H1 (cell line): ENCODE measurements at regions not wholly inside any gene's neighbourhood (a gene's known extent, or its start where the extent isn't known, plus 50 kb on each side); places are given as distances from the start of the nearest gene placed in this dataset.

Source experiments
- CTCF ChIA-PET: fragments of 300-600 bp; sonication (Branson Sonifier 250); formaldehyde crosslinking; loops from one replicate; lab custom pipeline; 2021; ENCODE audit not compliant: partially characterized antibody; lab: Charles Lee
- POLR2A ChIA-PET: fragments of 300-600 bp; sonication (Branson Sonifier 250); formaldehyde crosslinking; loops from one replicate; lab custom pipeline; 2021; ENCODE audit warnings: inconsistent platforms; ENCODE audit not compliant: partially characterized antibody; lab: Charles Lee
- DNase-seq, 2 experiments: peaks; one replicate each; pipeline versions ENCODE4 v3.0.0 to v3.0.0-alpha.2; 2010 to 2022; ENCODE audit warnings: low spot score in 2 of 2, low read depth in 1 of 2, mixed read lengths in 1 of 2
- FAIRE-seq: peaks from 2 replicates; lab custom pipeline; 2011; peaks lifted over from hg19 to GRCh38; lab: Jason Lieb, UNC
- H2AFZ ChIP-seq: 2 replicates; pipeline ENCODE4 v1.8.1; 2012; ENCODE audit warnings: low read length, inconsistent platforms
- H2AK5ac ChIP-seq: 2 replicates; pipeline ENCODE4 v1.6.1; 2013; ENCODE audit warnings: low read depth, low read length
- H2BK120ac ChIP-seq: replicated peaks from 2 replicates; pipeline ENCODE3; 2013; ENCODE audit warnings: low read depth, low read length, inconsistent platforms
- H2BK12ac ChIP-seq: 2 replicates; pipeline ENCODE4 v1.6.1; 2013; ENCODE audit warnings: low read depth, low read length
- H2BK15ac ChIP-seq: 2 replicates; pipeline ENCODE4 v1.6.1; 2013; ENCODE audit warnings: low read length
- H2BK20ac ChIP-seq: 2 replicates; pipeline ENCODE4 v1.6.1; 2013; ENCODE audit warnings: low read length
- H2BK5ac ChIP-seq: 2 replicates; pipeline ENCODE4 v1.6.1; 2013; ENCODE audit warnings: low read depth, low read length
- H3K14ac ChIP-seq: 2 replicates; pipeline ENCODE4 v1.6.1; 2013; ENCODE audit warnings: inconsistent platforms; ENCODE audit not compliant: insufficient read length
- H3K18ac ChIP-seq: 2 replicates; pipeline ENCODE4 v1.6.1; 2013; ENCODE audit warnings: low read length; ENCODE audit errors: extremely low read depth
- H3K23ac ChIP-seq: 2 replicates; pipeline ENCODE4 v1.6.1; 2013; ENCODE audit warnings: inconsistent platforms; ENCODE audit not compliant: insufficient read length
- H3K23me2 ChIP-seq: 2 replicates; pipeline ENCODE4 v1.6.1; 2013; ENCODE audit warnings: low read depth, low read length
- H3K27ac ChIP-seq: 2 replicates; pipeline ENCODE4 v1.6.1; 2011; ENCODE audit warnings: low read depth, low read length, inconsistent platforms
- H3K27me3 ChIP-seq, 4 experiments: replicated peaks in 1 of 4; 1 replicate in 1 of 4; 2 replicates in 3 of 4; pipeline versions ENCODE4 v1.6.1 to v1.8.1; 2011 to 2013; ENCODE audit warnings: low read length in 3 of 4, mild to moderate bottlenecking in 3 of 4, inconsistent platforms in 2 of 4, mixed read lengths in 2 of 4, moderate library complexity in 1 of 4; ENCODE audit not compliant: control insufficient read depth in 3 of 4, insufficient read depth in 3 of 4; ENCODE audit errors: extremely low read depth in 1 of 4
- H3K36me3 ChIP-seq, 4 experiments: 2 replicates each; pipeline versions ENCODE4 v1.6.1 to v1.8.1; 2011 to 2013; ENCODE audit warnings: mild to moderate bottlenecking in 4 of 4, low read length in 3 of 4, moderate library complexity in 2 of 4, control low read depth in 1 of 4, inconsistent platforms in 1 of 4; ENCODE audit not compliant: insufficient read depth in 4 of 4, control insufficient read depth in 2 of 4
- H3K4ac ChIP-seq: replicated peaks from 2 replicates; pipeline ENCODE3; 2013; ENCODE audit warnings: low read length, low read depth, mixed read lengths, inconsistent platforms; ENCODE audit not compliant: insufficient read length
- H3K4me1 ChIP-seq, 4 experiments: replicated peaks in 1 of 4; 1 replicate in 1 of 4; 2 replicates in 3 of 4; pipeline versions ENCODE4 v1.6.1 to v1.8.1; 2011 to 2013; ENCODE audit warnings: low read length in 3 of 4, inconsistent platforms in 2 of 4, mixed read lengths in 1 of 4; ENCODE audit not compliant: insufficient read depth in 4 of 4, control insufficient read depth in 3 of 4
- H3K4me2 ChIP-seq, 2 experiments: 2 replicates each; pipeline versions ENCODE4 v1.6.1 to v1.8.1; 2011 to 2013; ENCODE audit warnings: low read depth in 2 of 2, low read length in 2 of 2, control low read depth in 1 of 2, inconsistent platforms in 1 of 2, mild to moderate bottlenecking in 1 of 2; ENCODE audit not compliant: insufficient read depth in 1 of 2
- H3K4me3 ChIP-seq, 4 experiments: fragments of 200-600, 300-600 bp in 1 of 4; sonication (generic), shearing (Covaris generic), sonication (Bioruptor Twin) in 1 of 4; 2 replicates each; pipeline versions ENCODE4 v1.5.1 to v1.8.1; 2011 to 2016; ENCODE audit warnings: low read length in 4 of 4, low read depth in 3 of 4, control low read depth in 2 of 4, inconsistent platforms in 2 of 4, mild to moderate bottlenecking in 2 of 4, mixed read lengths in 1 of 4, moderate library complexity in 1 of 4; ENCODE audit not compliant: insufficient read depth in 2 of 4; ENCODE audit errors: extremely low read depth in 1 of 4
- H3K56ac ChIP-seq: replicated peaks from 2 replicates; pipeline ENCODE3; 2013; ENCODE audit warnings: low read depth, mild to moderate bottlenecking, mixed read lengths, low read length, inconsistent platforms; ENCODE audit not compliant: insufficient read length
- H3K79me1 ChIP-seq: 2 replicates; pipeline ENCODE4 v1.6.1; 2013; ENCODE audit warnings: low read depth, low read length, control low read depth
- H3K79me2 ChIP-seq, 2 experiments: 2 replicates each; pipeline versions ENCODE4 v1.6.1 to v1.8.1; 2012 to 2013; ENCODE audit warnings: low read length in 2 of 2, mild to moderate bottlenecking in 2 of 2, inconsistent platforms in 1 of 2; ENCODE audit not compliant: insufficient read depth in 2 of 2, control insufficient read depth in 1 of 2
- H3K9ac ChIP-seq, 4 experiments: replicated peaks in 1 of 4; 1 replicate in 1 of 4; 2 replicates in 3 of 4; pipeline versions ENCODE4 v1.6.1 to v1.8.1; 2011 to 2013; ENCODE audit warnings: low read depth in 3 of 4, low read length in 3 of 4, control low read depth in 2 of 4, mild to moderate bottlenecking in 2 of 4, moderate library complexity in 2 of 4, inconsistent platforms in 1 of 4; ENCODE audit errors: extremely low read depth in 1 of 4
- H3K9me3 ChIP-seq, 2 experiments: 2 replicates each; pipeline versions ENCODE4 v1.6.1 to v1.8.1; 2012 to 2013; ENCODE audit warnings: mild to moderate bottlenecking in 2 of 2, moderate library complexity in 2 of 2, control low read depth in 1 of 2, inconsistent platforms in 1 of 2, low read depth in 1 of 2, low read length in 1 of 2, mixed read lengths in 1 of 2; ENCODE audit not compliant: insufficient read depth in 2 of 2
- H4K20me1 ChIP-seq, 2 experiments: replicated peaks in 1 of 2; 2 replicates each; pipeline versions ENCODE3 to v1.8.1; 2011 to 2013; ENCODE audit warnings: inconsistent platforms in 2 of 2, low read length in 2 of 2, mild to moderate bottlenecking in 1 of 2; ENCODE audit not compliant: insufficient read depth in 2 of 2, control insufficient read depth in 1 of 2
- H4K5ac ChIP-seq: 2 replicates; pipeline ENCODE4 v1.6.1; 2013; ENCODE audit warnings: low read length, low read depth, mixed read lengths, inconsistent platforms; ENCODE audit not compliant: insufficient read length
- H4K8ac ChIP-seq: 2 replicates; pipeline ENCODE4 v1.8.0; 2013; ENCODE audit warnings: mild to moderate bottlenecking, moderate library complexity, low read length, inconsistent platforms; ENCODE audit not compliant: insufficient read depth; ENCODE audit errors: extremely low read depth
- H4K91ac ChIP-seq: replicated peaks from 2 replicates; pipeline ENCODE3; 2013; ENCODE audit warnings: low read length, mixed read lengths, inconsistent platforms; ENCODE audit not compliant: insufficient read length
- CBX8 ChIP-seq: fragments of 300-800, 300-1000 bp; sonication (generic); IDR thresholded peaks from 2 replicates; pipeline ENCODE4 v1.7.1; 2016; ENCODE audit warnings: low read depth, low read length, borderline replicate concordance
- CEBPB ChIP-seq: IDR thresholded peaks from 2 replicates; pipeline ENCODE4 v1.6.1; 2012; ENCODE audit warnings: low read depth, low read length
- EGR1 ChIP-seq: IDR thresholded peaks from 2 replicates; pipeline ENCODE4 v1.6.1; 2011; ENCODE audit warnings: low read depth, low read length, borderline replicate concordance
- EP300 ChIP-seq, 2 experiments: IDR thresholded peaks; 1 replicate in 1 of 2; 2 replicates in 1 of 2; pipeline ENCODE4 v1.6.1; 2011 to 2012; ENCODE audit warnings: low read depth in 2 of 2, low read length in 2 of 2, mild to moderate bottlenecking in 2 of 2, borderline replicate concordance in 1 of 2, inconsistent platforms in 1 of 2, moderate library complexity in 1 of 2
- FOSL1 ChIP-seq: IDR thresholded peaks from 2 replicates; pipeline ENCODE4 v1.6.1; 2011; ENCODE audit warnings: mild to moderate bottlenecking, low read depth, low read length, moderate library complexity; ENCODE audit not compliant: insufficient read depth
- POLR2A ChIP-seq, 2 experiments: IDR thresholded peaks; 1 replicate in 1 of 2; 2 replicates in 1 of 2; pipeline ENCODE4 v1.6.1; 2011; ENCODE audit warnings: low read depth in 2 of 2, low read length in 2 of 2, mild to moderate bottlenecking in 2 of 2; ENCODE audit errors: control extremely low read depth in 1 of 2
- SP2 ChIP-seq: IDR thresholded peaks from 2 replicates; pipeline ENCODE4 v1.6.1; 2012; ENCODE audit warnings: mild to moderate bottlenecking, low read length, inconsistent platforms
- TAF1 ChIP-seq: IDR thresholded peaks from 2 replicates; pipeline ENCODE4 v1.6.1; 2011; ENCODE audit warnings: mild to moderate bottlenecking, low read depth, low read length
- WGBS, 2 experiments: shearing (Covaris generic) in 1 of 2; methylation state at CpG; one replicate each; pipeline versions ENCODE4 v1.1.6 to v1.1.7; 2013 to 2015; ENCODE audit warnings: low lambda C conversion rate in 2 of 2, mixed read lengths in 2 of 2, inconsistent platforms in 1 of 2, low coverage in 1 of 2, missing lambda C conversion rate in 1 of 2; ENCODE audit not compliant: insufficient replicate concordance in 2 of 2, insufficient coverage in 1 of 2, insufficient read length in 1 of 2; ENCODE audit errors: extremely low coverage in 1 of 2, missing lambda C conversion rate in 1 of 2; 5-methylcytosine and 5-hydroxymethylcytosine counted together

GRCh38 chr7:131630427-131630826 lies 74.0 kb upstream of the PODXL start:
- FAIRE-seq (no peak), DNase-seq (no peak)
- Histone ChIP-seq H3K27me3 (no peaks in the 10 kb centered on the region; a peak in 1 of 7 replicates), H3K9me3 (no peaks in the 10 kb centered on the region), H4K8ac (no peak overlapping the region; the same call in 1 of the 2 replicates), H3K18ac (no peak overlapping the region), H2BK12ac (peak overlapping the region; percentile 18; the same call in 1 of the 2 replicates), H2BK120ac (peak overlapping the region; percentile 41), H4K20me1 (no peaks in the 10 kb centered on the region), H2BK5ac (peak overlapping the region; percentile 55; the same call in 1 of the 2 replicates), H3K56ac (no peak overlapping the region), H2AK5ac (no peak overlapping the region), H3K9ac (no peak overlapping the region), H3K4me3 (no peak overlapping the region), H2AFZ (no peak overlapping the region), H3K27ac (no peak overlapping the region), H4K5ac (no peak overlapping the region), H3K36me3 (no peaks in the 10 kb centered on the region), H2BK20ac (0 out of 2 replicates have a peak overlapping the region, but pooled peaks have one; percentile 24), H3K23ac (no peak overlapping the region), H4K91ac (peak overlapping the region; percentile 85), H3K4ac (peak overlapping the region; percentile 24), H2BK15ac (0 out of 2 replicates have a peak overlapping the region, but pooled peaks have one; percentile 55), H3K23me2 (no peaks in the 10 kb centered on the region), H3K14ac (no peak overlapping the region), H3K79me2 (no peaks in the 10 kb centered on the region)
- CTCF ChIA-PET: interaction anchor here (0.8 to 11.7 kb wide), 2 partner anchors 14 to 85 kb away, joined by 3 to 93 read pairs; no protein-coding TSS in a partner anchor
- 86% methylated on average over 4 of the region's 4 CpGs; no CpG with 5 or more reads in 1 of the 2 experiments for WGBS, 2 experiments
- POLR2A ChIA-PET: interaction anchor here (1.1 to 2.1 kb wide), 2 partner anchors 23 to 26 kb away, joined by 3 to 4 read pairs; no protein-coding TSS in a partner anchor
- TF ChIP-seq POLR2A (IDR thresholded peaks at IDR 0.05; ENCODE audit: control extremely low read depth in 1 of 2, low read depth in 2 of 2, low read length in 2 of 2) (no peak), SP2 (no peak), TAF1 (no peak), EGR1 (0 out of 2 replicates have a peak, but pooled peaks have one; percentile 9), FOSL1 (no peak), EP300 (IDR thresholded peaks at IDR 0.05; ENCODE audit: borderline replicate concordance in 1 of 2, low read depth in 2 of 2, low read length in 2 of 2) (peak in 1 of 2 experiments; percentile 7; a peak in 1 of 3 replicates), CBX8 (no peak), CEBPB (no peak)
- TF ChIP-seq, all 59 proteins: peak for 2
- H3K4me2 ChIP-seq: no peak overlapping the region
- no peaks in the 10 kb centered on the region for H3K79me1 ChIP-seq
- H3K4me1 ChIP-seq: peaks cover 3 to 18% (median 9%) of the 10 kb centered on the region in 4 experiments; a peak in 5 of 7 replicates
